WTC11 (cell line): ENCODE measurements at regions not wholly inside any gene's neighbourhood (a gene's known extent, or its start where the extent isn't known, plus 50 kb on each side); places are given as distances from the start of the nearest gene placed in this dataset.

Experiments used
- ATAC-seq: fragments of 200-7000 bp; cut with Tn5 transposase; 2 replicates; pipeline ENCODE4 v1.10.0; 2021; ENCODE audit warnings: mild to moderate bottlenecking, moderate library complexity
- CTCF ChIA-PET: fragments of 300-600 bp; sonication (Branson Sonifier 250); formaldehyde crosslinking; loops from one replicate; lab custom pipeline; 2021; ENCODE audit warnings: antibody characterized with exemption; lab: Charles Lee
- POLR2A ChIA-PET: fragments of 350-600 bp; sonication (Branson Sonifier 250); formaldehyde crosslinking; loops from one replicate; lab custom pipeline; 2021; ENCODE audit warnings: antibody characterized with exemption; lab: Charles Lee
- DNase-seq: peaks from one replicate; pipeline ENCODE4 v3.0.0; 2021; ENCODE audit warnings: low spot score
- H3K27ac Mint-ChIP-seq: 2 replicates; pipeline ENCODE4 v1.8.0; 2021; ENCODE audit warnings: mixed read lengths
- H3K27me3 Mint-ChIP-seq: 2 replicates; pipeline ENCODE4 v1.8.0; 2021; ENCODE audit warnings: low read depth, mild to moderate bottlenecking, moderate library complexity, mixed read lengths
- H3K36me3 Mint-ChIP-seq: 2 replicates; pipeline ENCODE4 v1.8.0; 2021; ENCODE audit warnings: mixed read lengths
- H3K4me1 Mint-ChIP-seq: 2 replicates; pipeline ENCODE4 v1.8.0; 2022; ENCODE audit warnings: mixed read lengths
- H3K4me3 Mint-ChIP-seq: 2 replicates; pipeline ENCODE4 v1.8.0; 2021; ENCODE audit warnings: mild to moderate bottlenecking, moderate library complexity, mixed read lengths
- H3K9me3 Mint-ChIP-seq: 2 replicates; pipeline ENCODE4 v1.8.0; 2021; ENCODE audit warnings: mixed read lengths
- ATF2 ChIP-seq: sonication (generic); formaldehyde crosslinking; IDR thresholded peaks from 2 replicates; pipeline ENCODE4 v1.8.1; 2022; ENCODE audit warnings: low read depth, missing genetic modification reagents, borderline replicate concordance
- ATF6 ChIP-seq: sonication (generic); formaldehyde crosslinking; IDR thresholded peaks from 2 replicates; pipeline ENCODE4 v1.8.1; 2023; ENCODE audit warnings: mild to moderate bottlenecking, missing genetic modification reagents
- CBFB ChIP-seq: sonication (generic); formaldehyde crosslinking; IDR thresholded peaks from 2 replicates; pipeline ENCODE4 v1.8.1; 2022; ENCODE audit warnings: mild to moderate bottlenecking, low read depth, missing genetic modification reagents
- FOXP4 ChIP-seq: sonication (generic); formaldehyde crosslinking; IDR thresholded peaks from 2 replicates; pipeline ENCODE4 v1.8.0; 2022; ENCODE audit warnings: mild to moderate bottlenecking, missing genetic modification reagents
- JAZF1 ChIP-seq: fragments of 250-450 bp; sonication (Bioruptor Pico); IDR thresholded peaks from 2 replicates; pipeline ENCODE4 v1.9.0; 2021; ENCODE audit warnings: moderate library complexity, mild to moderate bottlenecking, inconsistent platforms
- NFATC4 ChIP-seq: fragments of 250-450 bp; sonication (Bioruptor Pico); IDR thresholded peaks from 2 replicates; pipeline ENCODE4 v1.9.0; 2021; ENCODE audit warnings: mild to moderate bottlenecking
- NFE2L1 ChIP-seq: sonication (generic); formaldehyde crosslinking; IDR thresholded peaks from 2 replicates; pipeline ENCODE4 v1.8.1; 2023; ENCODE audit warnings: missing genetic modification reagents
- NR1H2 ChIP-seq: sonication (generic); formaldehyde crosslinking; IDR thresholded peaks from 2 replicates; pipeline ENCODE4 v1.9.0; 2021; ENCODE audit warnings: mild to moderate bottlenecking, moderate library complexity, missing genetic modification reagents
- NR2C2 ChIP-seq: sonication (generic); formaldehyde crosslinking; IDR thresholded peaks from 2 replicates; pipeline ENCODE4 v1.8.0; 2022; ENCODE audit warnings: mild to moderate bottlenecking, missing genetic modification reagents
- NR3C1 ChIP-seq: sonication (generic); formaldehyde crosslinking; conservative IDR thresholded peaks from 2 replicates; pipeline ENCODE4 v1.8.1; 2023; ENCODE audit warnings: low read depth, mild to moderate bottlenecking, missing genetic modification reagents
- PRRX2 ChIP-seq: fragments of 250-450 bp; sonication (Bioruptor Pico); IDR thresholded peaks from 2 replicates; pipeline ENCODE4 v1.8.0; 2021; ENCODE audit warnings: mild to moderate bottlenecking
- SMAD3 ChIP-seq: sonication (generic); formaldehyde crosslinking; IDR thresholded peaks from 2 replicates; pipeline ENCODE4 v1.8.0; 2022; ENCODE audit warnings: missing genetic modification reagents, mild to moderate bottlenecking, borderline replicate concordance
- SOX15 ChIP-seq: fragments of 250-450 bp; sonication (Bioruptor Pico); IDR thresholded peaks from 2 replicates; pipeline ENCODE4 v1.9.0; 2021; ENCODE audit warnings: mild to moderate bottlenecking
- TCF7 ChIP-seq: sonication (generic); formaldehyde crosslinking; IDR thresholded peaks from 2 replicates; pipeline ENCODE4 v1.8.0; 2022; ENCODE audit warnings: mild to moderate bottlenecking, low read depth, missing genetic modification reagents, moderate library complexity
- TEAD4 ChIP-seq: sonication (generic); formaldehyde crosslinking; IDR thresholded peaks from 2 replicates; pipeline ENCODE4 v1.8.0; 2022; ENCODE audit warnings: mild to moderate bottlenecking, missing genetic modification reagents
- ZNF138 ChIP-seq: sonication (generic); formaldehyde crosslinking; conservative IDR thresholded peaks from 2 replicates; pipeline ENCODE4 v1.8.1; 2022; ENCODE audit warnings: mild to moderate bottlenecking, moderate library complexity, missing genetic modification reagents
- ZNF219 ChIP-seq: sonication (generic); formaldehyde crosslinking; IDR thresholded peaks from 2 replicates; pipeline ENCODE4 v1.8.0; 2023; ENCODE audit warnings: missing genetic modification reagents, mild to moderate bottlenecking, borderline replicate concordance
- ZNF281 ChIP-seq: sonication (generic); formaldehyde crosslinking; IDR thresholded peaks from 2 replicates; pipeline ENCODE4 v1.8.0; 2023; ENCODE audit warnings: mild to moderate bottlenecking, missing genetic modification reagents
- ZNF423 ChIP-seq: fragments of 250-450 bp; sonication (Bioruptor Pico); IDR thresholded peaks from 2 replicates; pipeline ENCODE4 v2.1.2; 2022; ENCODE audit warnings: mild to moderate bottlenecking, moderate library complexity
- ZNF671 ChIP-seq: fragments of 250-450 bp; sonication (Bioruptor Pico); IDR thresholded peaks from 2 replicates; pipeline ENCODE4 v1.8.0; 2021; ENCODE audit warnings: mild to moderate bottlenecking
- TF ChIP-seq, protein P1 (sequence below): sonication (generic); formaldehyde crosslinking; IDR thresholded peaks from 2 replicates; pipeline ENCODE4 v1.8.1; 2022; ENCODE audit warnings: missing genetic modification reagents, borderline replicate concordance
- TF ChIP-seq, protein P2 (sequence below): fragments of 250-450 bp; sonication (Bioruptor Pico); IDR thresholded peaks from 2 replicates; pipeline ENCODE4 v1.9.0; 2021; ENCODE audit warnings: mild to moderate bottlenecking, borderline replicate concordance

DNA sequence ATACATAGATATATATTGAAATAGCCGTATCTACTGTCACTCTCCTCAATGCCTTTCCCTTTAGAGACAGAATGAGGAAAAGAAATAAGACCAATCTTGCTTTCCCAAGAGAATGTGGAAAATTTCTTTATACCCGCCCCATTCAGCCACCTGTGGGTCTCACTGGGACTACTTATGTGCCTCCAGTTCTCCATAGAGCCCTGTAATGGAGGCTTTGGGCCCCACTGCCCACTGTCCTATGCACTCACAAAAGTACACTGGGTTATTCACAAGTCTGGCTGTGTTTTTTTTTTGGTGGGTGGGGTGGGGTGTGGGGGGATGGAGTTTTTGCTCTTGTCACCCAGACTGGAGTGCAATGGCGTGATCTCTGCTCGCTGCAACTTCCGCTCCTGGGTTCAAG lies 70.4 kb upstream of the ELOVL6 start (continued):
- no peak for TF ChIP-seq ZNF281 (CRISPR knock-in tag)
- TF ChIP-seq ZNF219 (CRISPR knock-in tag): no peak
- TF ChIP-seq SOX15 (CRISPR knock-in tag): no peak
- TF ChIP-seq ZNF138 (CRISPR knock-in tag): no peak
- no peak for TF ChIP-seq ZNF671 (CRISPR knock-in tag)
- TF ChIP-seq TEAD4: no peak
- TF ChIP-seq TCF7 (CRISPR knock-in tag): no peak
- TF ChIP-seq, protein P1, sequence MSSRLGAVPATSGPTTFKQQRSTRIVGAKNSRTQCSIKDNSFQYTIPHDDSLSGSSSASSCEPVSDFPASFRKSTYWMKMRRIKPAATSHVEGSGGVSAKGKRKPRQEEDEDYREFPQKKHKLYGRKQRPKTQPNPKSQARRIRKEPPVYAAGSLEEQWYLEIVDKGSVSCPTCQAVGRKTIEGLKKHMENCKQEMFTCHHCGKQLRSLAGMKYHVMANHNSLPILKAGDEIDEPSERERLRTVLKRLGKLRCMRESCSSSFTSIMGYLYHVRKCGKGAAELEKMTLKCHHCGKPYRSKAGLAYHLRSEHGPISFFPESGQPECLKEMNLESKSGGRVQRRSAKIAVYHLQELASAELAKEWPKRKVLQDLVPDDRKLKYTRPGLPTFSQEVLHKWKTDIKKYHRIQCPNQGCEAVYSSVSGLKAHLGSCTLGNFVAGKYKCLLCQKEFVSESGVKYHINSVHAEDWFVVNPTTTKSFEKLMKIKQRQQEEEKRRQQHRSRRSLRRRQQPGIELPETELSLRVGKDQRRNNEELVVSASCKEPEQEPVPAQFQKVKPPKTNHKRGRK (CRISPR knock-in tag): no peak
- TF ChIP-seq ATF6: no peak

- H3K36me3 Mint-ChIP-seq: no peaks in the 10 kb centered on the region
- DNase-seq (no peak), ATAC-seq (no peak)
- H3K27me3 Mint-ChIP-seq: no peaks in the 10 kb centered on the region
- ChIA-PET POLR2A (no interaction called here), CTCF (no interaction called here)
- H3K9me3 Mint-ChIP-seq: no peaks in the 10 kb centered on the region
- H3K4me3 Mint-ChIP-seq: no peak overlapping the region
- peaks cover 4% of the 10 kb centered on the region for H3K4me1 Mint-ChIP-seq
- no peak overlapping the region for H3K27ac Mint-ChIP-seq
- TF ChIP-seq NR3C1 (CRISPR knock-in tag) (no peak), NR1H2 (CRISPR knock-in tag) (no peak), SOX15 (CRISPR knock-in tag) (no peak), ZNF423 (CRISPR knock-in tag) (no peak), SMAD3 (CRISPR knock-in tag) (no peak), NFE2L1 (CRISPR knock-in tag) (no peak), CBFB (CRISPR knock-in tag) (no peak), NFATC4 (CRISPR knock-in tag) (no peak), ATF2 (CRISPR knock-in tag) (no peak), FOXP4 (CRISPR knock-in tag) (no peak), TCF7 (CRISPR knock-in tag) (no peak), JAZF1 (CRISPR knock-in tag) (no peak), PRRX2 (CRISPR knock-in tag) (no peak), NR2C2 (CRISPR knock-in tag) (no peak), ZNF138 (CRISPR knock-in tag) (no peak)
- TF ChIP-seq, protein P2, sequence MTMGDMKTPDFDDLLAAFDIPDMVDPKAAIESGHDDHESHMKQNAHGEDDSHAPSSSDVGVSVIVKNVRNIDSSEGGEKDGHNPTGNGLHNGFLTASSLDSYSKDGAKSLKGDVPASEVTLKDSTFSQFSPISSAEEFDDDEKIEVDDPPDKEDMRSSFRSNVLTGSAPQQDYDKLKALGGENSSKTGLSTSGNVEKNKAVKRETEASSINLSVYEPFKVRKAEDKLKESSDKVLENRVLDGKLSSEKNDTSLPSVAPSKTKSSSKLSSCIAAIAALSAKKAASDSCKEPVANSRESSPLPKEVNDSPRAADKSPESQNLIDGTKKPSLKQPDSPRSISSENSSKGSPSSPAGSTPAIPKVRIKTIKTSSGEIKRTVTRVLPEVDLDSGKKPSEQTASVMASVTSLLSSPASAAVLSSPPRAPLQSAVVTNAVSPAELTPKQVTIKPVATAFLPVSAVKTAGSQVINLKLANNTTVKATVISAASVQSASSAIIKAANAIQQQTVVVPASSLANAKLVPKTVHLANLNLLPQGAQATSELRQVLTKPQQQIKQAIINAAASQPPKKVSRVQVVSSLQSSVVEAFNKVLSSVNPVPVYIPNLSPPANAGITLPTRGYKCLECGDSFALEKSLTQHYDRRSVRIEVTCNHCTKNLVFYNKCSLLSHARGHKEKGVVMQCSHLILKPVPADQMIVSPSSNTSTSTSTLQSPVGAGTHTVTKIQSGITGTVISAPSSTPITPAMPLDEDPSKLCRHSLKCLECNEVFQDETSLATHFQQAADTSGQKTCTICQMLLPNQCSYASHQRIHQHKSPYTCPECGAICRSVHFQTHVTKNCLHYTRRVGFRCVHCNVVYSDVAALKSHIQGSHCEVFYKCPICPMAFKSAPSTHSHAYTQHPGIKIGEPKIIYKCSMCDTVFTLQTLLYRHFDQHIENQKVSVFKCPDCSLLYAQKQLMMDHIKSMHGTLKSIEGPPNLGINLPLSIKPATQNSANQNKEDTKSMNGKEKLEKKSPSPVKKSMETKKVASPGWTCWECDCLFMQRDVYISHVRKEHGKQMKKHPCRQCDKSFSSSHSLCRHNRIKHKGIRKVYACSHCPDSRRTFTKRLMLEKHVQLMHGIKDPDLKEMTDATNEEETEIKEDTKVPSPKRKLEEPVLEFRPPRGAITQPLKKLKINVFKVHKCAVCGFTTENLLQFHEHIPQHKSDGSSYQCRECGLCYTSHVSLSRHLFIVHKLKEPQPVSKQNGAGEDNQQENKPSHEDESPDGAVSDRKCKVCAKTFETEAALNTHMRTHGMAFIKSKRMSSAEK (CRISPR knock-in tag): no peak
- TF ChIP-seq, protein P1 (CRISPR knock-in tag): no peak
These were observed 69.9 kb upstream of the ELOVL6 start for GRCh38 chr4:110268352-110268751.
